Hepatic stellate cell (primary cell): ENCODE measurements at regions not wholly inside any gene's neighbourhood (a gene's known extent, or its start where the extent isn't known, plus 50 kb on each side); places are given as distances from the start of the nearest gene placed in this dataset.

Experiments
- DNase-seq: peaks from one replicate; pipeline ENCODE4 v3.0.0; 2011; ENCODE audit warnings: low spot score

DNA sequence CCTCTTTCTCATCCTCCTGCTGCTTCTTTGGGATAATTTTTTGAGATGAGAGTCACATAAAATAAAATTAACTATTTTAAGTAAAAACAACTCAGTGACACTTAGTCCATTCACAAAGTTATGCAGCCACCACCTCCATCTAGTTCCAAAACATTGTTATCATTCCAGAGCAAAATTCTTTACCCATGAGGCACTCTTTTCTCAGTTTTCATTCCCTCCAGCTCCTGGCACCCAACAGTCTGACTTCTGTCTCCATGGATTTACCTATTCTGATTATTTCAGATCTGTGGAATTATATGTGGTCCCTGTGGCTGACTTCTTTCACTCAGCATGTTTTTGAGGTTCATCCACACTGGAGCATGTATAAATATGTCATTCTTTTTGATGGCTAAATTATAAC, 239.9 kb upstream of the DYNLRB2 start:
- peak; percentile 46 for DNase-seq

DNA sequence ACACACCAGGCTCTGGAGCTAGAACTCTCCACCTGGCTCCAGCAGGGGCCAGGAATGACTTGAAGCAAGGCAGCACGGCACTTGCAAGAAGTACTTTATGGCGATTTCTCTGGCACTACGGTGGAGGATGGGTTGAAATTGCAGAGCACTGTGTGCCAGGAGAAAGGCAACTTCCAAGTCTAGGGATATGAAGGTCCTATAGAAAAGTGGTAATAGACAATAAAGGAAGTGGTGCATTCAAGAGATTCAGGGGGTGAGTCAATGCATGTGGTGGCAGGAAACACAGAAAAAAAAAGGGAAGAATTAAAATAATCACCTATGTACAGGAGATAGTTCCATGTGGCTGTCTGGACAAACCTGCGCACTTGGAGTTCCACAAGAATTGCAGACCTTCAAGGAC, 240.3 kb upstream of the DYNLRB2 start:
- no peak for DNase-seq

DNA sequence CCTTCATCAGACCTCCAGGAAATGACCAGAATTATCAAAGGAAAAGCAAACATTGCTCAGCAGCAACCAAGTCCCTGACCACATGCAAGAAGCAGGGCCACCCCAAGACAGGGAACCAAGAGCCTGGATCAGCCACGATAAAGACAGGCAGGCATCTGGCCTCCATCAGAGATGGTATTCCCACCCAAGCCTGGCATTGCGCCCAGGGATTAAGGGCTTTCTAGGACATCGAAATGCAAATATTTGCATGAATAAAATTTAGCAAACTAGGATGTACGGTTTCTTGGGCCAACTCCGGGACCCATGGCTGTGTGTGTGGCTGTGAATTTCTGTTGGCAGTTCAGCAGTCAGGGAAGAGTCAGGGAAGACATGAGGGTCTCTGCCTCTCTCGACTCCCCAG, 241.4 kb upstream of the DYNLRB2 start:
- DNase-seq, result peak; percentile 38

DNA sequence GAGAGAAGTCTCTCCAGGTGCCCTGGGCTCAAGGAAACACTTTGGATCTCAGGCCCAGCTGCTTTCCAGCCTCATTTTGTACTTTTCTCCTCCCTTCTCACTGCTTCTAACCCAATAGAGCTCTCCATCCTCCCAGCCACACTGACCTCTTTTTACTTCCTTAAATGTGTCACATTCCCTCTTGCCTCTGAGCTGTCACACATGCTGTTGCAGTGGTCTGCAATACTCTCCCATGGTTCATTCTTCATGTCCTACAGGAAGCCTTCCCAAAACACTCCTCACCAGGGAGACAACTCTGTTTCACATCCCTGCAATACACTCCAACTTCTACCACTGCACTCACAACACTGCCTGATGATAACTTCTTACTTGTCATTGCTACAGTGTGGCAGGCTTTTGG, 242.1 kb upstream of the DYNLRB2 start:
- DNase-seq, result peak; percentile 18

DNA sequence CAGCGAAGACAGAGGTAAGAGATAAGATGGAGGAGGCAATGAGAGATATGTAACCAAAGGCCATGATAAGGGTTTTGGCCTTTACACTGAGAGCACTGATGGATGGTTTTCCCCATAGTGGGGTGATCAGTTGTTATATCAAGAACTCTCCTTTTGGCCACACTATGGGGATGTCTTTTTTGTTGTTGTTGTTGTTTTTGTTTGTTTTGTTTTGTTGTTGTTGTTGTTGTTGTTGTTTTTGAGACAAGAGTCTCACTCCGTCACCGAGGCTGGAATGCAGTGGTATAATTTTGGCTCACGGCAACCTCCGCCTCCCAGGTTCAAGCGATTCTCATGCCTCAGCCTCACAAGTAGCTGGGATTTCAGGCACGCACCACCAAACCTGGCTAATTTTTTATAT, 244.8 kb upstream of the DYNLRB2 start:
- DNase-seq, result no peak

DNA sequence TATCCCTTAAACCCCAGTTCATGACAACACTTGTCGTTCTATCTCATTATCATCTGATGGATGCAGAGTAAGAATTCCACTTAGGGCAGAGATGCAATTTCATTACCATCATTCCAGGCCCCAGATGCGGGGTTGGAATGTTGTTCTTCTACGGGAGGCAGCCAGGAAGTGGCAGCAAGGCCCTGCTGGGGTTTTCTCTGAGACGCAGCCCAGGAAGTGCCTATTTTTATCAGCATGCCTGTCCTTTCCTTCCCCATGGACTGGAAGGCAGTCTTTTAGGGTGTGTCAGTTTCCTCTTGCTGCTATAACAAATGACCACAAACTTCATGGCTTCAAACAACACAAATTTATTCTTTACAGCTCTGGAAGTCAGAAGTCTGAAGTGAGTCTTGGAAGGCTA, 246.6 kb upstream of the DYNLRB2 start:
- DNase-seq, result no peak

DNA sequence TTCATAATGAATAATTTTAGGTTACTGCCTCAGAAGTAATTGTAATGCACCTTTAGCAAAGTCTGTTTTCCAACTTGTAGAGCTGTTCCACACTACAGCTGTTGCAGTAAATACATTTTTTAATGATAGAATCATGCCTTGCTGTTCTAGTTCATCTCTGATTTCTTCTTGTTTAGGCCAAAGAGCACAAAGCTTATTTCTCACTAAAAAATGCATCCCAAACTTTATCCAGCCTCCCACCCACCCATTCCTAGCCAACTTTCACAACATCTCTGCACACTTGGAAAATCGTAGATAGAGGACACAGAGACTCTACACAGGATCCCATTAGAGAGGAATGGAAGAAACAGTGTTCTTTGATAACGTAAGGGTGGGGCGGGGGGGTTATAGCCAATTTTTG, 252.2 kb upstream of the DYNLRB2 start:
- no peak for DNase-seq

DNA sequence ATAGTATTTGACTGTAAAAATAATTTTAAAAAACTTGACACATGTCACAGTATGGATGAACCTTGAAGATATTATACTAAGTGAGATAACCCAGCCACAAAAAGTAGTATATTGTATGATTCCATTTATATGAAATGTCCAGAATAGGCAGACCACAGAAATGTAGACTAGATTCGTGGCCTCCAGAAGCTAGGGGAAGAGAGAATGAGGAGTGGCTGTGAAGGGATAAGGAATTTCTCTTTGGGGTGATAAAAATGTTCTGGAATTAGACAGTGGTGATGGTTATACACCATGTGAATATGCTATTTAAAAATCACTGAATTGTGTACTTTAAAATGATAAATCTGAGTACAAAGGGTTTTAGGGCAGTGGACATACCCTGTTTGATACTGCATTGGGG, 253.1 kb upstream of the DYNLRB2 start:
- no peak for DNase-seq

DNA sequence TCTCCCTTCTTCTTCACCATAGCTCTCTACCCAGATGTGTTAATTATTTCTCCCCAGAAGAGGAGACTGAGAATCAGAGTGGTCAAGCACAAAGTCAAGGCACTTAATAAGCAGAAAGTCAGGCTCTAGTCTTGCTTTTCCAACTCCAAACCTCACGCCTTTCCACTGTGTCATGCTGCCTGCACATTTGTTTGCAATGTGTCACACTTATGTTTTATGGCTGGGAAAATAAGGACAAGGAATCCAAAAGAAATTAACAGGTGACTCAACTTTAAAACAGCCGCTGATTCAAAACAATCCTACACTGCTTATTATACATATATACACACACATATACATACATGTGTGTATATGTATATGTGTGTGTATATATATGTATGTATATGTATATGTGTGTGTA, 255.7 kb upstream of the DYNLRB2 start:
- no peak for DNase-seq

DNA sequence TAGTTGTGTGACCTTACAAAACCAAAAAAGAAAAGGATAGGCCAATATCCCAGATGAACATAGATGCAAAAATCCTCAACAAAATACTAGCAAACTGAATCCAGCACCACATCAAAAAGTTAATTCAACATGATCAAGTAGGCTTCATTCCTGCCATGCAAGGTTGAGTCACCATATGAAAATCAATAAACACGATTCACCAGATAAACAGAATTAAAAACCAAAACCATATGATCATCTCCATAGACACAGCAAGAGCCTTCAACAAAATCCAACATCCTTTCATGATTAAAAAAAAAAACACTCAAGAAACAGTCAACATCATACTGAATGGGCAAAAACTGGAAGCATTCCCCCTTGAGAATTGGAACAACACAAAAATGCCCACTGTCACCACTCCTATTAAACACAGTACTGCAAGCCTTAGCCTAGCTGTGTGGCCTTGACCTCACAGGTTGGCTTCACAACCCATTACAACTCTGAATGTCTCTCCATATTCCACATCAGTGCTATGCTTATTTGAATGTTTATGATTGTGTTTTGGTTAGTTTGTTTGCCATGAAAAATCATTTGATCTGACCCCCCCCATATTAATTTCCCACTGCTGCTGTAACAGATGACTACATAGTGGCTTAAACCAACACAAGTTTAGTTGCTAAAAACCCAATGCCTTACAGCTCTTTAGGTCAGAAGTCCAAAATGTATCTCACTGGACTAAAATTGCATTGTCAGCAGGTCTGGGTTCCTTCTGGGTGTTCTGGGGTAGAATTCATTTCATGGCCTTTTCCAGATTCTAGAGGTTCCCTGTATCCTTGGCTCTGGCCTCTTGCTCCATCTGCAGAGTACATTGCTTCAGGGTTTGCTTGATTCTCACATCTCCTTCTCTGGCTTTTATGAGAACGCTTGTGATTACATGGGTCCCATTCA, 257.1 kb upstream of the DYNLRB2 start:
- DNase-seq, result no peak

DNA sequence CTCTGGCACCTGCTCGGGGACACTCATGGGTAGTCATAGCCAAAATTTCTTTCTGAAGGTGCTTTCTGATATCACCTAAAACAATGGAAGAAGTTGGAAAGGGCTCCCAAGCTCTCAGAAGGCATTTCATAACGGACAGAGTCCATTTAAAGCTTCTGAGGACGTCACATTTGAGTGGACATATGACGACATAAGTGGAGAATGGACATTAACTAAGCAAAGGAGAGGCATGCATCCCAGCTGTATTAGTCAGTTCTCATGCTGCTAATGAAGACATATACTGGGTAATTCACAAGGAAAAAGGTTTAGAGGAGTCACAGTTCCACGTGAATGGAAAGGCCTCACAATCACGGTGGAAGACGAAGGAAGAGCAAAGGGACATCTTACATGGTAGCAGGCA, 260.2 kb upstream of the DYNLRB2 start:
- DNase-seq, result no peak

DNA sequence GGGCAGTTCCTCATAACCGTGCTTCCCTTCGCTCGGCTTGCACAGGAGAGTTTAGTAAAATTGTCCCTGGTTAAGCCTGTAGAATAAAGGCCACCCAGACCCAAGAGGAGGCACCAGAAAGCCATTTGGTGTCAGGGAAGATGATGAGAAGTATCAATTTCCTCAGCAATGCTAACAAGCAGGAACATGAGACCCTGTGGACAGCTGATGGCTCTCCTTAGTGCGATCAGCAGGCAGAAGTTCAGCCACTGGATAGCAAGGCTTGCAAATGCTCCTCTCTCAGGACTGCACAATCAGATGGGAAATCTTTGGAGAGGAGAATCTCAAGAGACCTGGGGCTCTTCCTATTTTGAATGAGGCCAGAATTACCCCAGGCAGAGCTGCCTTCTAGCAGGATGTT, 261.1 kb upstream of the DYNLRB2 start:
- DNase-seq, result no peak

DNA sequence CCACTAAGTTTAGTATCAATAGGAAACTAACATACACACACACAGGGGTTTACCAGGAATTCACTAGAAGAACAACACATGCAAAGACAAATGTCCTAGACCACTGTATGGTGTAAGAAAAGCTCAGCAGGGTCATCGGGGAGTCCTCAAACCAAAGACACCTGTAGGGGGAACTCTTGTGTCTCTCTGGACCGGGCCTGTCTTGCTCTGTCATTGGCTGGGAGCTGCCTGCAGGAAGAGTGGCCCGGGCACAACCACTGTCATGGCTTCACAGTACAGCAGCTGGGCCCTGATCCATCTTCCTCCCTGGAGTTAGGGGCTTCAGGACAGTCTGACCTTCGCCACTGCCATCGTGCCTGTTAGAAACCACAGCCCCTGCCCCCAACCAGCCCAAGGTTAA, 263.6 kb upstream of the DYNLRB2 start:
- DNase-seq, result no peak

DNA sequence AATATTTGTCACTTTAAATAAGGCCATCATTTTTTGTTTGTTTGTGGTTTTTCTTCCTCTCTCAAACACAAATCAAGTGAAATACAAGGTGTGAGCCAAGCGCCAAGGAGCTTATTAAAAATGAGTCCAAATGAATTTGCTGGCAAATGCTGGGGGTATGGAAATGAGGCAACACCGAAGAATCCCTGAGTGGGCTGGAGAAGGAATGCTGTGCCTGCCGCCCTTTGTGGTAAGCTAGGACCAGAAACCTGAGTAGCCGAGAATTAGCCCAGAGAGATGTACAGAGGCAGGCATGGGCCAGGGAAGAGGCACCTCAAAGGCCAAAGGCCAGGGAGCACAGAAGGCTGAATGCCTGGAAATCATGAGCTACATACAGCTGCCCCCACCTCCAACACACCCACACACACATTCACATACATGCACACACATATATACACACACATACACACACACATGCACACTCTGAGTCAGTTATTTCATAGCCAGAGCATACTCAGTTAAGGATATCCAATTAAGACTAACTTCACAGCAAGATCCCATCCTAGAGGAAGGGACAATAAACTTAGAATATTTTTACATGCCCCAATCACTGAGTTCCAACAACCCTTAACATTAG, 266.1 kb upstream of the DYNLRB2 start:
- DNase-seq, result no peak

DNA sequence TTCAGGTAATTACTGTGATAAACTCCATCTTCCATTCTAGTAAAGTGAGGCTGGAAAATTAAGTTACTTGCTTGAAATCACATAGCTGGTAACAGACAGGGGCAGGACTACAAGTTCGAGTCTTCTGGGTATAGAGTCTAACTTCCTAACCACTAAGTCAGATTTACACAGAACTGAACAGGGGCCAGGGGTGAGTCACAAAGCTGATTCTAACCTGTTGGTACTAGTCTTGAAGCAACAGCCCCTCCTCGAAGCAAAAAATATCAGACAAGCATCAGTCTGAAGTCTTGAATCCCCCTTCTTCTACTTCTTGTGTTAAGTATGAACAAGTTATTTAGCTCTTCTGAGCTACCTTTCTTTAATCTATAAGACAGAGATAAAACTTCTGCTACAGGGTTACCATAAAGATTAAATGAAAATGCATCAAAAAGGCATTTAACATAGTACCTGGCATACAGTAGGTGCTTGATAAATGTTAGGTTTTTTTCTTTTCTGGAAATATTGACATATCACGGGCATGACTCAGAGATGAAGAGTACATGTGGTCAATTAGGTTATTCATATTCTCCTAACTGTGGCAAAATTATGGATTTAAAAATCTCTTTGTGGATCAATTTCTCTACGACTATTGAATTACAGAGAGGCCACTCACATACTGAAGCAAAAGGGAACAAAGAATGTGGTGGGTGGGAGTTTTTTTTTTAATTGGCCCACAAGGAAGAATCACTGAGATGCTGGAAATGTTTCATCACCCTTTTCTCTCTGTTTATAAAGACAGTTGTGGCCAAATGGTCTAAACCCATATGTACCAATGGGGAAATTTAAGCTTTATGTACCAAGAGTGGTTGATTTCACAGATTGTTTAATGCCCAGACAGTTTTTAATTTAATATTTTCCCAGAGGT, 266.9 kb upstream of the DYNLRB2 start:
- DNase-seq, result no peak

DNA sequence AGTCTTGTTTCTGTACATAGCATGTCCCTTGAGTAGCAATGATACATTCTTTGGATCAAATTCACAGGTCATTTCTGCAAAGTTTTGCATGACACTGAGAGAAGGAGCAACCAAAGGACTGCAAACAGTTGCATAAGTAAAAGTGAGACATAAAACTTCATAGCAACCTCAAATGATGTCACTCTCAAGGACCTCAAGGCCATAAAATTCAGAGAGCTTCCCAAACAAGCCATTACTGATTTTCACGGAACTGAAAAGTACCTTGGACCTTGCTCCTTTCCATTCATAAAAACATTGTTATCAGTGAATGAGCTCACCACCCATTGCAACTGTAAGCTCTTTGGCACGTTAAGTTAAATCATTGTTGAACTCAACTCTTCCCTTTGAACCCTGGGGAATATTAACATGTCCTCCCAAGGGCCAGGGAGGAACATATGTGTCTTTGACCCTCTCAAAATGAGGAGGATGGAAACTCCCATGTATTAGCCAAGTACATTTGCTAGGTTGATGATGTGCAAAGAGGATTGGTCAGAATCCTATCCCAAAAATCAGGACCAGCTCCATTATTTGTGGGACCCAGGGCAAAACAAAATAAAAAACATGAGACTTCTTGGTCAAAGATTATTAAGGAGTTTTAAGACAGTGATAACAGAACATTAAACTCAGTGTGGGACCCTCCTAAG, 275.0 kb upstream of the DYNLRB2 start:
- DNase-seq, result no peak

DNA sequence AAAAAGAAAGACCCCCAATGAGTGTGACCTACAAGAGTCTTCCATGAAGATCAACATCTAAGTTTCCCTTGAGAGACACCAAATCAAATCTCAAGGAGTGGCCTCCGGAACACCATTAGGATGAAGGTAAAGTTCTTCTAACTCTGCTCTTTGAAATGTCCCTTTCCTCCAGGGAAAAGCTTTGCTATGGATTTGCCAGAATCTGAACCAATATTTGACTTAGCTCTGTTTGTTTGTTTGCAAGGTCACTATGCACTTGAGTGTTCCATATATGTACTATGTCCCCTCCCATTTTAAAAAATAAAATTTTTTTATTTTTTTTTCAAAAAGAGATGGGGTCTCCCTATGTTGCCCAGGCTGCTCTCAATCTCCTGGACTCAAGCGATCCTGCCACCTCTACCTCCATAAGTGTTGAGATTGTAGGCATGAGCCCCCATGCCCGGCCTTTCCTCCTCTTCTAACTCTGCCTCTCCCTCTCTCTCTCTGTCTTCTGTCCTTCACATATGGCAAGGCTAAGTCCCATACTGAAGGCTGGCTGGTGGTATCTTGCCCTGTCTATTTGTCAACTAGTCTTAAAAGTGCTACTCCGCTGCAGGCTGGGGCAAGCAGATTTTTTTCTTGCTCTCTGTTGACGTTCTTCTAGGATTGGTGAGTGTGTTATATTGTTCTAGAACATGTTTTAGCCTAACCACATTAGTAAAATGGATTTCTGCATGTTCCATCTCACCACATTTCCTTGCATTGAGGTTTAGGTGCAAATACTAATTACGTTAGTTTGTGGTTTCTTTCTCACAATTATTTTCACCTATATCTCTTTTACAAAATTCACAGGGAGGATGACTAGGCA, 276.7 kb upstream of the DYNLRB2 start:
- DNase-seq, result no peak

DNA sequence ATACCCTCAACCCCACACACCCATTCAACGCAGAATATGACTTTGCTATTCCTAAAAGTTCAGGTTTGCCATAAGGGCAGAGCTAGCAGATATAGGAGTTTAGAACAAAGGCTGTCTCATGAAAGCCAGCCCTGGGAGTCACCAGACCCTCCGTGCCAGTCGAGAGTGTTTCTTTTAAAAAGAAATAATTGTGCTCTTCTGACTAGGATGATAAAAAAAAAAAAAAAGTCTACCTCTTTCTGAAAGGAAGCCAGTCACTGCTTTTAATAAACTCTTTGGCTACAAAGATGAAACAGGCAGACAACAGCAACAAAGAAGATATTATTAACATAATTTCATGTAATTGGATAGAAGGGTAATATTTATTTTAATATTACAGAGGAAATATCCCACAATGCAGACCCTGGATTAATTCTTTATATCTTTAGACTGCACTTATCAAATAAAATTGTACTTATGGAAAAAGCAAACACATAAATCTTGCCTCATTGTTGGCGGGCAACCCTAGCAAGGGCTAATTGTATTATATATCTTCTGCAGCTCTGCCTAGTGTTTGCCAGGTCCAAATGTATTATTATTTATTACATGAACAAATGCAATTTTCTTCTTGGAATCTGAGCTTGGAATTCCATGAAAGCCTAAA, 277.5 kb upstream of the DYNLRB2 start:
- no peak for DNase-seq

DNA sequence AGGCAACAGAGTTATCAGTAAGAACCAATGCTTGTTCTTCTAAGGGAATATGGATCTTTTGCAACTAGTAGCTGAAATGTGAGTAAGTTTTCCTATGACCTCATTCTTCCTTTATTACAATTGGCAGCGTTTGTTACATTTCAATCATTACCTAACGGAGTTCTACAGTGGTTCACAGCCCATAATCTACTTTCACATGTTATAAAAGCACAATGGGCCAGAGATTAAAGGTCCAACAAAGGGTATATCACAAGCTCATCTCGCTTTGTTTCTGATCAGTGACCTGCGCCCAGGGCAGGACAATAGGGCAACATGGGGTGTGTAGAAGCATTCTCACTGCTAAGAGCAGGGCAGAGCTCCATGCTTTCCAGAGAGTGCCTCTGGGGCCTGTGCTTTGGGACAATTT, 279.9 kb upstream of the DYNLRB2 start:
- DNase-seq, result no peak

DNA sequence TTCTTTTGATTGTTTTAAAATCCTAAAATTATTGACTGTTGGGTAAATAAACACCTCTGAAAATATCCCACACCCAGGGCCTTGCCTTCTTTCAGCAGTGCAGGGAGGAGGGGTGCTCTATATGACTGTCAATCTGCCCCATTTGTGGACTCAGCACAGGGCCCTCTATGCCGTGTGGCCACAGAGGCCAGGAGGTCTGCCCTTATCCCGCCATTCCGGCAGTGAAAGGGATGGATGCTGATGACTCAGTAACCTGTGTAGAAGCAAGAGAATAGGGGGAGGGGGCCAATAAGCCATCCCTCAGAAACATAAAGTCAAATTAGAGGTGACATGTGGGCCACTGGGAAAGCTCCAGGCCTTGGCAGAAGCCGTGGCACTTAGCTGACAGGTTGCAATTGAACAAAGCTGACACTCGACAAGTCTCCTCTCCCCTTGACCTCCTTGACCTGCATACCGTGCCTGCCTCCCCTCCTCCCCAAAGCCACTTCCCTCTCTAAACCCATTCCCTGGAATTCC, 281.4 kb upstream of the DYNLRB2 start:
- no peak for DNase-seq
